Putamen (tissue), 1 donor: ENCODE measurements at regions not wholly inside any gene's neighbourhood (a gene's known extent, or its start where the extent isn't known, plus 50 kb on each side); places are given as distances from the start of the nearest gene placed in this dataset.
"Not testable (repeated sequence)": the region's sequence is repeated elsewhere in the genome, so short reads cannot be mapped to it uniquely, and the experiment has no call there.

Experiments
- DNase-seq: peaks from one replicate; pipeline ENCODE4 v3.0.0-alpha.2; 2016; ENCODE audit warnings: low spot score

DNA sequence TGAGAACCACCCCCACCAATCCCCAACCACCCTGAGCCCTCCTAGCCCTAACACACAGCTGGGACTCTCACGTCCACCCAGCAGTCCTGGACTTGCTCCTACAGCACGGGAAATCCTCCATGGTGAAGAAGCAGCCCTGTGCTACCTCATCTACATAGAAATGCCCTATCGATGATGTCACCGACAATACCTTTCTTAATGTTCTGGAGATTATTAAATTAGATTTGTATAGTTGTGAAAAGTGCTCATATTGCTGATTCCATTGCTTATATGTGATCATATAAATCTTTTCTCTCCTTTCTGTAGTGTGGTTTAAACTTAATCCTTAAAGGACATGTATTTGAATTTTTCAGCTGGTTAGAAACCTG, 97.1 kb downstream of the PPIAL4G start:
- not testable (repeated sequence) for DNase-seq

DNA sequence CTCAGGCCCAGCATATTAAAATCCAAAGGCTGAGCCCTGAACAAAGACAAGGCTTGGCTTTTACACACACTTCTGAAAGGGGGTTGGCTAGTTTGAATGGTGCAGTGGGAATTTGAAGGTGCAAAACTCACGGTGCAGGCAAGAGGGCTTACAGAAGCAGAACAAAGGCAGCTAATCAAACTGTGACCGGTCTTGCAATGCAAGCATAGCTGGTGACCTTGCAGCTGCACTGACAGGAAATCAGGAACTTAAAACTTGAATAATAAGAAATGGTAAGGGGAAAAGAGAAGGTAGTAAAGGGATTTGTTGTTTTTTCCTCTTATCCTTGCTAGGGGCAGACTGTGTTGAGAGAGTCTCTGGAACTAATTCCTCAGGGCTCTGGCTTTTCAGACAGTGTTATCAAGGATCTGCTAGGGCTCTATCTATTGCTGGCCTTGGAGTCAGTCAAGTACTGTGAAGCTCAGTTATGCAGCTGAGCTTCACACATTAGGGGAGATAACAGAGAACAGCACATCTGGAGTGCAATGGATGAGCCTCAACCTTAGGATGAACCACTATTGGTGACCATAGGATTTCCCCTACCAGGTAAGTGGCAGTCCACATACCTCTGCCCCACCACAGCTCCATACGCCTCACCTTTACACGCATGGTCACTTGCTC, 97.6 kb downstream of the PPIAL4G start:
- no peak for DNase-seq

DNA sequence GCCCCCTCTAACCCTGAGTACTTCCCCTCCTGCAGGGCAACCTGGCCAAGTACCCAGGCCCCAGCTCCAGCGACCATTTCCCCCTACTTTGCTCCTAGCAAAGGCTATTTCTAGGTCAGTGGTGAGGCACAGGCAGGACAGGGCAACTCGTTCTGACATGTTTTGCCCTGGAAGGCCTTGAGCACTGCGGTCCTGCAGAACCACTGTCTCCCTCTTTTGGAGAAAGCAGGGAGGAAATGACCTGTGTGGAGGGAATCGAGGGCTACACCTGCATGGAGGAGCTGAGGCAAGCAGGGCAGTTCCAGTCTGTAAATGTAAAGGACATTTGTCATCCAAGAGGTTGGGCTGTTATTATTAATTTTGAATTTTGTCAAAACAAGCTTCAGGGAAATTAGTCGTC, 99.1 kb downstream of the PPIAL4G start:
- no peak for DNase-seq

- DNase-seq: no peak
These were observed 103.4 kb downstream of the PPIAL4G start for GRCh38 chr1:148379697-148380096.

- no peak for DNase-seq
These were observed 104.0 kb downstream of the PPIAL4G start for GRCh38 chr1:148379170-148379500.

- not testable (repeated sequence) for DNase-seq
These were observed 105.1 kb downstream of the PPIAL4G start for GRCh38 chr1:148377992-148378391.

GRCh38 chr1:148377045-148377444, 106.1 kb downstream of the PPIAL4G start:
- DNase-seq: not testable (repeated sequence)

DNA sequence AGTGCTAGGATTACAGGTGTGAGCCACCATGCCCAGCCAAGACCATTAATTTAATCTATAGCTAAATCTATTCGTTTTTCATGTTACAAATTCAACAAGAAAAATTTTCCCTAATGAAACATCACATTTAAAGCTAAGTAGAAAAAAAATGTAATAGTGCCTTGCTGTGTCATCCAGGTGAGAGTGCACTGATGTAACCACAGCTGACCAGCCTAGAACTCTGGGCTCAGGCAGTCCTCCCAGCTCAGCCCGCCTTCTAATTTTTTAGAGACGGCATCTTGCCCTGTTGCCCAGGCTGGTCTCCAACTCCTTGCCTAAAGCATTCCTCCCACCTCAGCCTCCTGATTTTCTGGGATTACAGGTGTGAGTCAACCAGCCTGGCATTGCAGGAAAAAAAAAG, 109.0 kb downstream of the PPIAL4G start:
- DNase-seq: no peak

GRCh38 chr1:148373192-148373925, 109.7 kb downstream of the PPIAL4G start:
- DNase-seq: no peak

DNA sequence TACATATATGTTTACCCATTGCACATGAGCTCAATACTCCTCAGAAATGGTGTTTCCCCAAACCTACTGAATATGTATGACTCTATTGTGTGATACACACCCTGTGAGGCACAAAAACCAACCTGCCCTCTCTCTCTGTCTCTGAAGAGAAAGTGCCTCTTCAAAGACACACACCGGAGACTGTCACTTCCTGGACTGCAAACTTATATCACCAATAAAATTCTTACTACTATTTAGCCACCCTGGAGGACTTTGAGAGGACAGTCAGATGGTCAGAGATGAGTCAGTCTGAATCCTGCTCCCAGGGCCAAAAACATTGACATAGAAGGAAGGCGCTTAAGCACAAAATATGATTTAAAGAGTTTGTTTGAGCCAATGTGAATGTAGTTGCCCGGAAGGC, 110.4 kb downstream of the PPIAL4G start:
- no peak for DNase-seq

DNA sequence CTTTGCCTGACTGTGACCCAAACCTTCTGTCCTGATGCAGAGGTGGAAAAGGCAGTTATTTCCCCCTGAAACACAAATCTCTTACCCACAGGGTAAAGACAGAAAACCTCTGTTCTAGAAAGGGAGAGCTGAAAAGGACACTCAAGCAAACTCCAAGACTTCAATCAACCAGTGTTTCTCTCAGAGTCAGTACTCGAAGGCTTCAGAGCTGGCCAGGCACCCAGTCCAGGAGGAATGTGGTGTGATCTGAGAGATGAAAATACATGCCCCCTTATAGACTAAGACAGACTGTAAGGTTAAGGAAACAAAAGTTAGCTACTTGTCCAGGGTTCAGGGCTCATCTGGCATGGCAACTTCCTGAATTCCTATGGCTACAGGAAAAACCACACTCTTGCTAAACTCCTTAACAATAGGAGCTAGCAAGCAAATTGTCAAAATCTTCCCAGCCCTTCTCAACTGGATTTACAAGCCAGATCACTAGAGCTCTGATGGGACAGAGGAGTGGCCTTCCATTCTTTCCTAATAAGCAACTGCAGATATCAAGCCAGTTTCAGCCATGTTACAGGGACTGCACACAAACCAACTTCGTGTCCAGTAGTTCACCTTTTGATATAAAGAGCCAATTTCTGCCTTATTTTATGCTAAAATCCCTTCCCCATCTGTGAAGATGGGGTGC, 110.9 kb downstream of the PPIAL4G start:
- DNase-seq: not testable (repeated sequence)

GRCh38 chr1:148371551-148371994, 111.5 kb downstream of the PPIAL4G start:
- peak; percentile 50 for DNase-seq

DNA sequence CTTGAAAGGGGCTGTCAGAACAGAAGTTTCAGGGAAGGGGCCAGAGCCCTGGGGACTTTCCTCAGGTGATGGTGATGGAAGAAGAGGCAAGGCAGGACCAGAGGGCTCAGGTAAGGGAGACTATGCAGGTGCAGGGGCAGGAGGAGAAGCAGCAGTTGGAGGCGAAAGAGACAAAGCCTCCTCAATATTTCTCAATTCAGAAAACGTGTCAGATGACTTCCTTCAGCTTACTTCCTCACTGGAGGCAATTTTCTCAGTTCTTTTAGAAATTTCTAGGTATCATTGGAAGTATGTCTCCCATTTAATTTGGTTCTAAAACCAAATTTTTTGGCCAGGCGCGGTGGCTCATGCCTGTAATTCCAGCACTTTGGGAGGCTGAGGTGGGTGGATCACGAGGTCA, 112.4 kb downstream of the PPIAL4G start:
- DNase-seq: not testable (repeated sequence)

DNA sequence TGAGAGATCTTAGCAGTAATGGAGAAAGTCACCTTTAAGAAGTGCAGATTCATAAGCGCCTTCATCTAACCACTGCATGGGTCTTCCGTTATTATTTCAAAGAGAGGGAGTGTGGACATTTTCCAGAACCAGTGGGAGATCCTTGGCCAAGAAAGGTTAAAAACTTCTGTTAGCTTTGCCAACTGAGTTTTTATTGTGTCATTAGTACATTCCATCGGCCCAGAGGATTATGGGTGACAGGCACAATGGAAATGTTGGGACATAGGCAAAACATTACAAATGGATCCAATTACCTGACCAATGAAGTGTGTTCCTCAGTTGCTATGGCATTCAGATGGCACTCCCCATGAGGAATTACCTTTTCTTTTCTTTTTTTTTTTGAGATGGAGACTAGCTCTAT, 115.5 kb downstream of the PPIAL4G start:
- no peak for DNase-seq

- not testable (repeated sequence) for DNase-seq
These were observed 116.9 kb downstream of the PPIAL4G start for GRCh38 chr1:148366136-148366753.

- not testable (repeated sequence) for DNase-seq
These were observed 118.0 kb downstream of the PPIAL4G start for GRCh38 chr1:148365151-148365550.

GRCh38 chr1:148363979-148364378, 119.1 kb downstream of the PPIAL4G start:
- not testable (repeated sequence) for DNase-seq

GRCh38 chr1:148363439-148363810, 119.7 kb downstream of the PPIAL4G start:
- DNase-seq: no peak

GRCh38 chr1:148362626-148363438, 120.3 kb downstream of the PPIAL4G start:
- DNase-seq: no peak

- no peak for DNase-seq
These were observed 120.9 kb downstream of the PPIAL4G start for GRCh38 chr1:148362216-148362611.

- DNase-seq: not testable (repeated sequence)
These were observed 121.5 kb downstream of the PPIAL4G start for GRCh38 chr1:148361427-148362215.
